Caco-2 (cell line): ENCODE measurements at regions not wholly inside any gene's neighbourhood (a gene's known extent, or its start where the extent isn't known, plus 50 kb on each side); places are given as distances from the start of the nearest gene placed in this dataset.

Experiments used
- BruUV-seq: library from RNA; stranded (reverse); fragments of 400-500 nt; replicated peaks from 2 replicates; lab custom pipeline; 2021; lab: Mats Ljungman, UMichigan
- CTCF ChIA-PET: fragments of 300-600 bp; sonication (Branson Sonifier 250); formaldehyde crosslinking; loops from one replicate; lab custom pipeline; 2022; ENCODE audit warnings: antibody characterized with exemption; lab: Charles Lee
- POLR2A ChIA-PET: fragments of 300-600 bp; sonication (Branson Sonifier 250); formaldehyde crosslinking; loops from one replicate; lab custom pipeline; 2022; ENCODE audit warnings: antibody characterized with exemption; lab: Charles Lee
- DNase-seq, 2 experiments: peaks; one replicate each; pipeline versions ENCODE4 v3.0.0 to v3.0.0-alpha.2; 2020 to 2022
- H3K27me3 ChIP-seq: replicated peaks from 2 replicates; pipeline ENCODE4 v1.6.0; 2011; ENCODE audit warnings: low read length; ENCODE audit not compliant: control insufficient read depth, insufficient read depth
- H3K36me3 ChIP-seq: 2 replicates; pipeline ENCODE4 v1.5.1; 2011; ENCODE audit warnings: low read length; ENCODE audit not compliant: control insufficient read depth, insufficient read depth
- H3K4me1 ChIP-seq: fragments of 250-450 bp; sonication (Bioruptor Pico); 2 replicates; pipeline ENCODE4 v1.5.1; 2020; ENCODE audit warnings: mild to moderate bottlenecking
- H3K4me3 ChIP-seq: 2 replicates; pipeline ENCODE4 v1.5.1; 2011; ENCODE audit warnings: low read depth, mild to moderate bottlenecking, control low read depth, low read length
- H3K9me3 ChIP-seq: fragments of 250-450 bp; sonication (Bioruptor Pico); 2 replicates; pipeline ENCODE4 v1.5.1; 2020; ENCODE audit warnings: mild to moderate bottlenecking, moderate library complexity
- H3K27ac Mint-ChIP-seq: one replicate; pipeline ENCODE4 v1.8.0; 2022; ENCODE audit warnings: mixed read lengths; ENCODE audit not compliant: unreplicated experiment
- H3K27me3 Mint-ChIP-seq: one replicate; pipeline ENCODE4 v1.8.0; 2022; ENCODE audit warnings: mixed read lengths; ENCODE audit not compliant: insufficient read depth, unreplicated experiment
- H3K36me3 Mint-ChIP-seq: one replicate; pipeline ENCODE4 v1.8.0; 2022; ENCODE audit warnings: mild to moderate bottlenecking, mixed read lengths; ENCODE audit not compliant: insufficient read depth, unreplicated experiment
- H3K4me1 Mint-ChIP-seq: one replicate; pipeline ENCODE4 v1.8.0; 2022; ENCODE audit warnings: low read depth, mixed read lengths; ENCODE audit not compliant: unreplicated experiment
- H3K4me3 Mint-ChIP-seq: one replicate; pipeline ENCODE4 v1.8.0; 2022; ENCODE audit warnings: mild to moderate bottlenecking, moderate library complexity, mixed read lengths; ENCODE audit not compliant: unreplicated experiment
- H3K9me3 Mint-ChIP-seq: one replicate; pipeline ENCODE4 v1.8.0; 2022; ENCODE audit warnings: mixed read lengths; ENCODE audit not compliant: unreplicated experiment
- CTCF ChIP-seq, 2 experiments: fragments of 200-600 bp in 1 of 2; IDR thresholded peaks; 1 replicate in 1 of 2; 2 replicates in 1 of 2; pipeline versions ENCODE4 v1.5.1 to v1.8.0; 2011 to 2022; ENCODE audit warnings: antibody characterized with exemption in 1 of 2, control low read depth in 1 of 2, inconsistent platforms in 1 of 2, low read depth in 1 of 2, low read length in 1 of 2, mild to moderate bottlenecking in 1 of 2, moderate library complexity in 1 of 2; ENCODE audit not compliant: insufficient read depth in 1 of 2, severe bottlenecking in 1 of 2, unreplicated experiment in 1 of 2
- intact Hi-C: fragments of 100-400 bp; cut with micrococcal nuclease; formaldehyde crosslinking; loops from one replicate; pipeline ENCODE4 v1.10.0; 2022; ENCODE audit not compliant: unreplicated experiment

- Histone ChIP-seq H3K9me3 (no peaks in the 10 kb centered on the region), H3K36me3 (no peaks in the 10 kb centered on the region), H3K27me3 (no peaks in the 10 kb centered on the region), H3K4me1 (no peaks in the 10 kb centered on the region), H3K4me3 (no peak overlapping the region)
- Mint-ChIP-seq H3K4me3 (no peak overlapping the region), H3K36me3 (no peaks in the 10 kb centered on the region), H3K27ac (no peak overlapping the region), H3K9me3 (peaks cover 9% of the 10 kb centered on the region), H3K4me1 (no peaks in the 10 kb centered on the region), H3K27me3 (no peaks in the 10 kb centered on the region)
- ChIA-PET CTCF (no interaction called here), POLR2A (no interaction called here)
- no TSS peak for BruUV-seq
- intact Hi-C loops, result no loop called here
- DNase-seq, result no peak
- TF ChIP-seq CTCF (IDR thresholded peaks at IDR 0.05; ENCODE audit: insufficient read depth in 1 of 2, low read depth in 1 of 2, low read length in 1 of 2, severe bottlenecking in 1 of 2, unreplicated experiment in 1 of 2), result no peak
These were observed 356.8 kb downstream of the SUCLG1 start for GRCh38 chr2:84102274-84102673.

GRCh38 chr2:84088656-84089055, 370.4 kb downstream of the SUCLG1 start:
- CTCF ChIA-PET, result no interaction called here
- H3K4me3 ChIP-seq, result no peak overlapping the region
- Mint-ChIP-seq H3K4me3 (no peak overlapping the region), H3K27me3 (peaks cover 3% of the 10 kb centered on the region), H3K36me3 (no peaks in the 10 kb centered on the region), H3K9me3 (peaks cover 10% of the 10 kb centered on the region), H3K4me1 (no peaks in the 10 kb centered on the region), H3K27ac (no peak overlapping the region)
- H3K27me3 ChIP-seq, result no peaks in the 10 kb centered on the region
- TF ChIP-seq CTCF (IDR thresholded peaks at IDR 0.05; ENCODE audit: insufficient read depth in 1 of 2, low read depth in 1 of 2, low read length in 1 of 2, severe bottlenecking in 1 of 2, unreplicated experiment in 1 of 2), result no peak
- H3K9me3 ChIP-seq, result no peaks in the 10 kb centered on the region; the same call in 1 of the 2 replicates
- H3K4me1 ChIP-seq, result no peaks in the 10 kb centered on the region
- H3K36me3 ChIP-seq, result no peaks in the 10 kb centered on the region
- intact Hi-C loops, result no loop called here
- POLR2A ChIA-PET, result no interaction called here
- BruUV-seq, result no TSS peak
- DNase-seq, result no peak

- no peak overlapping the region for H3K4me3 ChIP-seq
- TF ChIP-seq CTCF (IDR thresholded peaks at IDR 0.05; ENCODE audit: insufficient read depth in 1 of 2, low read depth in 1 of 2, low read length in 1 of 2, severe bottlenecking in 1 of 2, unreplicated experiment in 1 of 2), result no peak
- H3K9me3 Mint-ChIP-seq, result no peaks in the 10 kb centered on the region
- no peak overlapping the region for H3K27ac Mint-ChIP-seq
- no peaks in the 10 kb centered on the region for H3K27me3 ChIP-seq
- ChIA-PET CTCF (no interaction called here), POLR2A (no interaction called here)
- no peaks in the 10 kb centered on the region for H3K9me3 ChIP-seq
- H3K36me3 Mint-ChIP-seq, result no peaks in the 10 kb centered on the region
- BruUV-seq, result no TSS peak
- no peak for DNase-seq
- no peaks in the 10 kb centered on the region for H3K4me1 Mint-ChIP-seq
- no peak overlapping the region for H3K4me3 Mint-ChIP-seq
- intact Hi-C loops, result no loop called here
- no peaks in the 10 kb centered on the region for H3K36me3 ChIP-seq
- peaks cover 3% of the 10 kb centered on the region for H3K27me3 Mint-ChIP-seq
- no peaks in the 10 kb centered on the region for H3K4me1 ChIP-seq
These were observed 373.5 kb downstream of the SUCLG1 start for GRCh38 chr2:84085562-84085961.
